ENCODE measurements at regions not wholly inside any gene's neighbourhood (a gene's known extent, or its start where the extent isn't known, plus 50 kb on each side); places are given as distances from the start of the nearest gene placed in this dataset.

DNA sequence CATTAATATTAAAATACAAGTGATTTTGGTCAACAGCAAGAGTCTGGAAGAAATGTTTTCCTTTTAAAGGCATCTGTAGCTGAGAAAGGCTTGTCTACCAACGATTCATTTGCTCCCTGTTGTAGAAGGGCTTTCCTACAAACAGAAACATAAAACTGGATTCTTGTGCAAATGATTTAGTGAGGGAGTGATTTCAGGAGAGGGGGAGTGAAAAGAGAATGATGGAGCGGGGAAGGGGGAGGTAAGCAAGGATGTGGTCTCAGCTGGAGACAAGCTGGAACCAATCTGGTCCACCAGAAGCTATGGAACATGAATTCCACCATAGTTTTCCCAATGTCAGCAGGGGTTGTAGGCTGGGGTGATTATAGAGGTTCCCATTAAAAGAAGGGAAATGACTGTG lies 196.3 kb downstream of the FBXO4 start:
- Histone ChIP-seq H3K18ac (ENCODE audit: insufficient read length, low read depth, low read length) (no peak overlapping the region), H3K9ac (ENCODE audit: extremely low read depth, insufficient read length, low read length) (no peak overlapping the region), H4K91ac (ENCODE audit: insufficient read length, low read depth, low read length) (no peak overlapping the region), H3K4me2 (ENCODE audit: insufficient read depth, insufficient read length, low read length) (no peak overlapping the region), H2BK20ac (ENCODE audit: low read depth, low read length, poor library complexity, severe bottlenecking) (no peak overlapping the region), H3K4me1 (ENCODE audit: insufficient read depth, low read length) (no peaks in the 10 kb centered on the region), H3K14ac (ENCODE audit: insufficient read depth, low read length) (no peak overlapping the region), H3K27me3 (ENCODE audit: insufficient read depth, low read length) (no peaks in the 10 kb centered on the region), H3K56ac (ENCODE audit: insufficient read length, low read depth, low read length) (no peak overlapping the region), H2BK5ac (ENCODE audit: insufficient read length, low read length) (no peak overlapping the region), H3K4ac (ENCODE audit: low read depth, low read length) (no peak overlapping the region), H3K27ac (ENCODE audit: insufficient read length, low read depth, low read length) (no peak overlapping the region), H3K9me3 (ENCODE audit: control insufficient read depth, low read depth, low read length) (no peaks in the 10 kb centered on the region), H2AFZ (ENCODE audit: low read length) (no peak overlapping the region), H2BK120ac (ENCODE audit: low read depth, low read length, poor library complexity, severe bottlenecking) (no peak overlapping the region), H4K5ac (ENCODE audit: insufficient read length, low read depth, low read length) (no peak overlapping the region), H3K23me2 (ENCODE audit: insufficient read length, low read depth, low read length, poor library complexity, severe bottlenecking) (no peaks in the 10 kb centered on the region), H2BK15ac (ENCODE audit: low read depth, low read length) (no peak overlapping the region), H2AK5ac (ENCODE audit: insufficient read length, low read length) (no peak overlapping the region), H3K79me2 (ENCODE audit: insufficient read depth, low read length) (no peaks in the 10 kb centered on the region), H3K23ac (ENCODE audit: insufficient read length, low read depth, low read length) (no peak overlapping the region), H3T11ph (ENCODE audit: low read length) (no peak overlapping the region), H4K8ac (replicated peaks; ENCODE audit: insufficient read length, low read depth, low read length) (no peak overlapping the region), H4K20me1 (ENCODE audit: control insufficient read depth, insufficient read depth, insufficient read length) (no peaks in the 10 kb centered on the region), H2BK12ac (ENCODE audit: insufficient read length, low read depth, low read length) (no peak overlapping the region), H3K79me1 (ENCODE audit: insufficient read depth, low read depth, low read length, poor library complexity, severe bottlenecking) (no peaks in the 10 kb centered on the region)
- WGBS (ENCODE audit: extremely low coverage, insufficient read length, low lambda C conversion rate), result no CpG with 5 or more reads among the region's 2 CpGs
- Mint-ChIP-seq H3K9me3 (peaks cover 7 to 12% of the 10 kb centered on the region in 2 experiments; a peak in 4 of 5 replicates), H3K27me3 (ENCODE audit: low read depth) (no peaks in the 10 kb centered on the region), H3K4me1 (peaks cover 2 to 3% of the 10 kb centered on the region in 2 experiments; a peak in 1 of 4 replicates), H3K36me3 (ENCODE audit: insufficient read depth in 1 of 3, low read depth in 3 of 3) (peaks cover 0 to 5% (median 1%) of the 10 kb centered on the region in 3 experiments; a peak in 3 of 7 replicates), H3K27ac (no peak overlapping the region), H3K4me3 (no peak overlapping the region)
- TF ChIP-seq CTCF (conservative IDR thresholded peaks at IDR 0.05), result no peak
- DNase-seq, result no peak
